ENCODE measurements at regions not wholly inside any gene's neighbourhood (a gene's known extent, or its start where the extent isn't known, plus 50 kb on each side); places are given as distances from the start of the nearest gene placed in this dataset.

DNA sequence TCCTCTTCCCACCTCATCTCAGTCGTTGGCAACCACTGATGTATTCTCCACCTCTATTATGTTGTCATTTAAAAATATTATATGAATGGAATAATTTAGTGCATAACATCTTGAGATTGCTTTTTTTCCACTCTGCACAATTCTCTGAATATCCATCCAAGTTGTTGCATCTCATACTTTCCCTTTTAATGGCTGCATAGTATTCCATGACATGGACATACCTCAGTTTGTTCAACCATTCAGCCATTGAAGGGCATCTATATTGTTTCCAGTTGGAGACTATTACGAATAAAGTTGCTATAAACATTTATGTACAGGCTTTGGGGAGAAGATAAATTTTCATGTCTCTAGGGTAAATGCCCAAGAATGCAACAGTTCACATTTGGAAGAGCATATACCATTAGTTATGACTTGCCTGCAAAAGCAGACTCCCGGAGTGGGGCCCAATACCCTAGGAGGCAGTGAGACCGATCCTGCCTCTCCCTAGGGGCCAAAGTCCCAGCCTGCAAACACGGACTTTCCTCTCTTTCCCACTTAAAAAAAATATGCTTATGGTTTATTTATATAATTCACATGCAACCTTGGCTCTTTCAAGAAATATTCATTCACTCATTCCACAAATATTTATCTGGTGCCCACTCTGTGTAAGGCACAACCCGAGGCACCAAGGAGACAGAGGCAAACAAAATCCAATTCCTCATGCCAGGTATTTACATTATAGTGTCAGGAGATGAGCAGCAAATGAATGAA lies 227.0 kb upstream of the PMEPA1 start:
- no peak overlapping the region for H3K4me3 Mint-ChIP-seq
- peaks cover 5% of the 10 kb centered on the region; the same call in 1 of the 3 replicates for H3K9me3 Mint-ChIP-seq

More for the DNA sequence above, 227.0 kb upstream of the PMEPA1 start:
- 0 out of 2 replicates have a peak, but pooled peaks cover 3% of the 10 kb centered on the region for H3K36me3 ChIP-seq (ENCODE audit: insufficient read depth)
- H3K4me3 ChIP-seq: no peak overlapping the region
- no peak for DNase-seq (ENCODE audit: low spot score)
- no peak overlapping the region for H3K27ac Mint-ChIP-seq
- H3K27me3 Mint-ChIP-seq (ENCODE audit: insufficient read depth, low read depth, poor library complexity): peaks cover 2% of the 10 kb centered on the region
- H3K4me1 ChIP-seq (ENCODE audit: insufficient read depth): peaks cover 13% of the 10 kb centered on the region; the same call in 1 of the 2 replicates
- no peak overlapping the region for H3K4me2 ChIP-seq
- TF ChIP-seq CTCF (conservative IDR thresholded peaks at IDR 0.05; ENCODE audit: low read depth in 2 of 2) (no peak), JUNB (IDR thresholded peaks at IDR 0.05; ENCODE audit: unreplicated experiment) (no peak), ZNF462 (CRISPR knock-in tag; IDR thresholded peaks at IDR 0.05) (no peak)
- TF ChIP-seq, protein P1, sequence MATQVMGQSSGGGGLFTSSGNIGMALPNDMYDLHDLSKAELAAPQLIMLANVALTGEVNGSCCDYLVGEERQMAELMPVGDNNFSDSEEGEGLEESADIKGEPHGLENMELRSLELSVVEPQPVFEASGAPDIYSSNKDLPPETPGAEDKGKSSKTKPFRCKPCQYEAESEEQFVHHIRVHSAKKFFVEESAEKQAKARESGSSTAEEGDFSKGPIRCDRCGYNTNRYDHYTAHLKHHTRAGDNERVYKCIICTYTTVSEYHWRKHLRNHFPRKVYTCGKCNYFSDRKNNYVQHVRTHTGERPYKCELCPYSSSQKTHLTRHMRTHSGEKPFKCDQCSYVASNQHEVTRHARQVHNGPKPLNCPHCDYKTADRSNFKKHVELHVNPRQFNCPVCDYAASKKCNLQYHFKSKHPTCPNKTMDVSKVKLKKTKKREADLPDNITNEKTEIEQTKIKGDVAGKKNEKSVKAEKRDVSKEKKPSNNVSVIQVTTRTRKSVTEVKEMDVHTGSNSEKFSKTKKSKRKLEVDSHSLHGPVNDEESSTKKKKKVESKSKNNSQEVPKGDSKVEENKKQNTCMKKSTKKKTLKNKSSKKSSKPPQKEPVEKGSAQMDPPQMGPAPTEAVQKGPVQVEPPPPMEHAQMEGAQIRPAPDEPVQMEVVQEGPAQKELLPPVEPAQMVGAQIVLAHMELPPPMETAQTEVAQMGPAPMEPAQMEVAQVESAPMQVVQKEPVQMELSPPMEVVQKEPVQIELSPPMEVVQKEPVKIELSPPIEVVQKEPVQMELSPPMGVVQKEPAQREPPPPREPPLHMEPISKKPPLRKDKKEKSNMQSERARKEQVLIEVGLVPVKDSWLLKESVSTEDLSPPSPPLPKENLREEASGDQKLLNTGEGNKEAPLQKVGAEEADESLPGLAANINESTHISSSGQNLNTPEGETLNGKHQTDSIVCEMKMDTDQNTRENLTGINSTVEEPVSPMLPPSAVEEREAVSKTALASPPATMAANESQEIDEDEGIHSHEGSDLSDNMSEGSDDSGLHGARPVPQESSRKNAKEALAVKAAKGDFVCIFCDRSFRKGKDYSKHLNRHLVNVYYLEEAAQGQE (IDR thresholded peaks at IDR 0.05; ENCODE audit: unreplicated experiment): no peak
- no peaks in the 10 kb centered on the region for H3F3A ChIP-seq (replicated peaks; ENCODE audit: low read depth)
- no peaks in the 10 kb centered on the region for H3K79me2 ChIP-seq (replicated peaks; ENCODE audit: insufficient read depth)
- H3K4me1 Mint-ChIP-seq: peaks cover 26% of the 10 kb centered on the region
- H3K27ac ChIP-seq (ENCODE audit: low read depth): no peak overlapping the region
- H2AFZ ChIP-seq: no peak overlapping the region
- no peaks in the 10 kb centered on the region for H3K27me3 ChIP-seq (ENCODE audit: insufficient read depth)
- no peaks in the 10 kb centered on the region for H3K9me2 ChIP-seq (ENCODE audit: insufficient read depth)
- H4K20me1 ChIP-seq (replicated peaks; ENCODE audit: insufficient read depth): no peaks in the 10 kb centered on the region
- ATAC-seq: no peak
- no peaks in the 10 kb centered on the region for H3K36me3 Mint-ChIP-seq (ENCODE audit: low read depth)
